ENCODE measurements at regions not wholly inside any gene's neighbourhood (a gene's known extent, or its start where the extent isn't known, plus 50 kb on each side); places are given as distances from the start of the nearest gene placed in this dataset.

DNA sequence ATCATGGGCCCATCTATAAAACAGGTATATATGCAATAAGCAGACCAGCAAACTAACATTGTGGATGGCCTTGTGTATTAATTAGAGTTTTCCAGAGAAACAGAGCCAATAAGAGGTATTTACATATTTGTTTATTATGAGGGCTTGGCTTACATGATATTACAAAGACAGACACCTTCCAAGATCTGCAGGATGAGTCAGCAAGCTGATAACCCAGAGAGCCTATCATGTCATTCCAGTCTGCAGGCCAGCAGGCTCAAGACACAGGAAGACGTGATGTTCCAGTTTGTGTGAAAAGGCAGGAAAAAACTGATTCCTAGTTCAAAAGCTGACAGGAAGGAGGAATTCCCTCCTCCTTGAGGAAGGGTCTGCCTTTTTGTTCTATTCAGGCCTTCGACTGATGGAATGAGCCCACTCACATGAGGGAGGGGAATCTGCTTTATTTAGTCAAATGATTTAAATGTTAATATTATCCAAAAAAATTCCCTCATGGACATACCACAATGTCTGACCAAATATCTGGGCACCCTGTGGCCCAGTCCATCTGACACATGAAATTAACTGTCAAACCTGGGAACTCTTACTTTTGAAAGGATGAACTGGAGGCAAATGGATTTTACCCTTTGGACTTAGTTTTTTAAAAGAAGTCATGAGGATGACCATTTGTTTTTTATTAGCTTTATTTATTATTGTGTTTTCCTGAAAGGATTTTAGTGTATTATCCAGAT lies 161.2 kb upstream of the CHD1 start:
- TF ChIP-seq, protein P1, sequence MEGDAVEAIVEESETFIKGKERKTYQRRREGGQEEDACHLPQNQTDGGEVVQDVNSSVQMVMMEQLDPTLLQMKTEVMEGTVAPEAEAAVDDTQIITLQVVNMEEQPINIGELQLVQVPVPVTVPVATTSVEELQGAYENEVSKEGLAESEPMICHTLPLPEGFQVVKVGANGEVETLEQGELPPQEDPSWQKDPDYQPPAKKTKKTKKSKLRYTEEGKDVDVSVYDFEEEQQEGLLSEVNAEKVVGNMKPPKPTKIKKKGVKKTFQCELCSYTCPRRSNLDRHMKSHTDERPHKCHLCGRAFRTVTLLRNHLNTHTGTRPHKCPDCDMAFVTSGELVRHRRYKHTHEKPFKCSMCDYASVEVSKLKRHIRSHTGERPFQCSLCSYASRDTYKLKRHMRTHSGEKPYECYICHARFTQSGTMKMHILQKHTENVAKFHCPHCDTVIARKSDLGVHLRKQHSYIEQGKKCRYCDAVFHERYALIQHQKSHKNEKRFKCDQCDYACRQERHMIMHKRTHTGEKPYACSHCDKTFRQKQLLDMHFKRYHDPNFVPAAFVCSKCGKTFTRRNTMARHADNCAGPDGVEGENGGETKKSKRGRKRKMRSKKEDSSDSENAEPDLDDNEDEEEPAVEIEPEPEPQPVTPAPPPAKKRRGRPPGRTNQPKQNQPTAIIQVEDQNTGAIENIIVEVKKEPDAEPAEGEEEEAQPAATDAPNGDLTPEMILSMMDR (IDR thresholded peaks at IDR 0.05; ENCODE audit: low read length): no peak
- no peak for TF ChIP-seq EZH2phosphoT487 (IDR thresholded peaks at IDR 0.05; ENCODE audit: low read length)

Data from MM.1S (cell line).